ENCODE measurements at regions not wholly inside any gene's neighbourhood (a gene's known extent, or its start where the extent isn't known, plus 50 kb on each side); places are given as distances from the start of the nearest gene placed in this dataset.
"Not testable (repeated sequence)": the region's sequence is repeated elsewhere in the genome, so short reads cannot be mapped to it uniquely, and the experiment has no call there.

DNA sequence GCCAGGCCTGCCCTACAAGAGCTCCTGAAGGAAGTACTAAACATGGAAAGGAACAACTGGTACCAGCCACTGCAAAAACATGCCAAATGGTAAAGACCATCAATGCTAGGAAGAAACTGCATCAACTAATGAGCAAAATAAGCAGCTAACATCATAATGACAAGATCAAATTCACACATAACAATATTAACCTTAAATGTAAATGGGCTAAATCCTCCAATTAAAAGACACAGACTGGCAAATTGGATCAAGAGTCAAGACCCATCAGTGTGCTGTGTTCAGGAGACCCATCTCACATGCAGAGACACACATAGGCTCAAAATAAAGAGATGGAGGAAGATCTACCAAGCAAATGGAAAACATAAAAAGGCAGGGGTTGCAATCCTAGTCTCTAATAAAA, 119.0 kb upstream of the CARMIL1 start:
- not testable (repeated sequence) for DNase-seq (ENCODE audit: low read depth)

DNA sequence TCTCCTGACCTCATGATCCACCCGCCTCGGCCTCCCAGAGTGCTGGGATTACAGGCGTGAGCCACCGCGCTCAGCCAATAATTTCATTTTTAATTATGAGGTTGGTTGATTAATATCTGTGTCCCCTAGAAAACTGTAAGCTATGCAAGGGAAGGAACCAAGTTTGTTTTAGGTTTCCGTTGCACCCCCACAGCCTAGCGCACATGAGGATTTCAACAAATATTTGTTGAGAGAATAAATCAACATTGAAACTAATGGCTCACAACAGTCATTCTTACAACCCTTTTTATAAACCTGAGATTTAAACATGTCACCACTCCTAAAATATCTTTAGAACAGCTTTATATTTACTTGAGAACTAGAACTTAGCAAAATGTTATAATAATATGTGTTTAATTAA, 114.0 kb upstream of the CARMIL1 start:
- DNase-seq (ENCODE audit: low read depth), result no peak

DNA sequence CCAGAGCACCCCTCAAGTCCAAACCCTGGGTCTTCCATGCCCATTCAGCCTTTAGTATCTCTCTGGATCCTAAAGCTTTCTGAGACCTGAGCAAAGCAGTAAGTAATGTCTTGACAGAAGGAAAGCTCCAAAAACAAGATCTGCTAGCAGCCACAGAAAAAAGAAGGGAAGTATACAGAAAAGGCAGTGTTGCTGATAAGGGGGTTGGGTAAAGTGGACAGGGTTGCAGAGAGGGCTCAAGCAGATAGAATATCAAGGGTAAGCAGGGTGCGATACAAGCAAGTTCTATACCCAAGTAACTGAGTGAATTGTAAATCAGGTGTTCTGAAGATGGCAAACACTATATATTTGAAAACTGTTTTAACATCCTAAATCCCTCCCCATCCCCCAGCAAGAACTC, 113.4 kb upstream of the CARMIL1 start:
- no peak for DNase-seq (ENCODE audit: low read depth)

DNA sequence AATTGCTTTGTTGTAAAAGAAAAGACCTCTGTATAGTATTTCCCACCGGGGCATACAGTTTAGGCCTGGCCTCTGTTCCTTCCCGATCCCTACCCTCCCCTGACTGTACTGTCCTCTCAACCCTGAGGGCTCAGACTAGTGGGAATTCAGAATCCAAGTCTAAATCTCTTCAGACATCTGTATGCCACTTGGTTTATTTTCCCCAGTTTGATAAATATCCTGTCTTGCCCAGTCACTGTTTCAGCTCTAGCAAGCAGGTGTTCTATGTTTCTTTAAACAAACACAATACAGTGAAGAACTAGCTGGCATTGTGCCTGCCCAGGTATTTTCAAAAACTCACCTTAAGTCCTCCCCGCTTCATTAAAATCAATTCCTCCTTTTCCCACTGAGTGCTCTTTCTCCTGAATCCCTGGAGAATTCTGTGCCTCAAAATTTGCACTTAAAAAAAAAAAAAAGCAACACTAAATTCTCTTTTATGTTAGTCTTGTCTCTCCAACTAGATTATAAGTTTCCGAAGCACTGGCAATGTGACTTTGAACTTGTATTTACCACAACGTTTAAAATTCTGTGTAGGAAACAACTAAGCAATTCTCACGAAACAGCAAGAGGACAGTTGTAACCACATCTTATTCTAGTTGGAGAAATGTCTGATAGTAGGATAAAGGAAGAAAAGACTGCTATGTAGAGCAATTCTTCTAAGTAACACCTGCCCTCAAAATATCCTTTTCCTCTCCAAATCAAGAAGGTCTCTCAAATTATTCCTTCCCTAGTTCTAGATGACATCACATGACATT, 112.0 kb upstream of the CARMIL1 start:
- DNase-seq (ENCODE audit: low read depth), result no peak

DNA sequence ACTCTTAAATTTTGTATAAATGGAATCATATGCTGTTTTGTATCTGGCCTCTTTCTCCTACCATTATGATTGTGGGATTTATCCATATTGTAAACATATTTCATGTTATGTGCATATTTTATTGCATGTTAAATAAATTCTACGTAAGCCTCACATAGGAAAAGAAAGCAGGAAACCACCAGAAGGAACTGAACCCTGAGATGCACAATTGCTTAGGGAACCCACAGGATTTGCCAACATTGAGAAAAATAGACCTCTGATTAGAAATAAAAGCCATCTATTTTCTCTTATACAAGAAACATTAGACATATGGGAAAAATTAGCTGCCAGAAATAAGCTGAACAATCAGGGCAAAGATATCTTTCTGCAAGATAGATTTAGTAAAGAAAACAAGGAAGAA, 111.2 kb upstream of the CARMIL1 start:
- DNase-seq (ENCODE audit: low read depth), result no peak

DNA sequence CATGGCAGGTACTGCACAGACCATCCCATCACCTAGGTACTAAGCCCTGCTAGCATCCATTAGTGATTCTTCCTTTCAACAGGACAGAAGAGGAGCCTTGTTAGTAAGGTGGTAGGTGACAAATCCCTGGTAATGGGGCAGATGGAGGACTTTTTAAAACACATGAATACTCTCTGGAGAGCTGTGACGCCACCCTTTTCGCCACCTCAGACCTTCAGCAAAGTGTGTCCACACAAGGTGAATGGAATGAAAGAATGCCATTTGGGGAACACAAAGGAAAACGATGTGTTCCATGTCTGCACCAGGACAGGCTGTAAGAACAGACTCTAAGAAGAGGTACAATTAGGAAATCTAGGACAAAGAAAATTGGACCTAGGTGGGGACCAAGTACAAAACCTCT, 110.5 kb upstream of the CARMIL1 start:
- no peak for DNase-seq (ENCODE audit: low read depth)

DNA sequence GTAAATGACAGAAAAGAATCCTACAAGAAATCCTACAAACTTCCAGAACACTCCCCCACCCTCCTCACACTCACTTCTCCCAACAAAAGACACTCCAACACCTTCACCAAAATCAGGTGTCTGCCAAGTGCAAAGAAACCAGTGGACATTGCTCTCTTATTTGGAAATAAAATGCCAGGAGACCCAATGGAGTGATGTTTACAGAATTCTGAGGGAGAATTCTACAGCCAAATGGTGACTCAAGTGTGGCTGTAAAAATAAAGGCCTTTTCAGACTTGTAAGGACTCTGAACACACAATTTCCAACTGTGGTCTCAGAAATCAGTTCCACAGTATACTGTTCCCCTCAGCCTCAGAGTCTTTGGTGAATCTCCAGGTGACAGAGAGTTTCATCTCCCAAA, 109.6 kb upstream of the CARMIL1 start:
- DNase-seq (ENCODE audit: low read depth), result no peak

DNA sequence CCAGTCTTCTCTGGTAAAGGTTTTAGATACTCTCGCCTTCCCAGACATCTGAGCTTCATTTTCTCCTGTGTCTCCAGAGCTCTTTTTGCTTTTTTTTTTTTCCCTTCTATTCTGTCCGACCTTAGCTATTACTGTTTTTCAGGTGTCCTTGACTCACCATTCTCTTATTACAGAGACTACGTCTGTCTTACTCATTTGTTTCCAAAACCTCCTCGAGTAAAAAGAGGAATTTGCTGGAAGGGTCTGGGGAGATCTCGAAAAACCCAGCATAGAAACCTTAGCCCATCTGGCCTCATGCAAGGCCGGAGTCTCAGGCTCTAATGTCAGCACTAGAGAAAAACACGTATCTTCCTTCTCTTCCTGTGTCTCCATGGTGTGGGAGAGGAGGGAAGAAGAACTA, 109.2 kb upstream of the CARMIL1 start:
- DNase-seq (ENCODE audit: low read depth), result no peak

DNA sequence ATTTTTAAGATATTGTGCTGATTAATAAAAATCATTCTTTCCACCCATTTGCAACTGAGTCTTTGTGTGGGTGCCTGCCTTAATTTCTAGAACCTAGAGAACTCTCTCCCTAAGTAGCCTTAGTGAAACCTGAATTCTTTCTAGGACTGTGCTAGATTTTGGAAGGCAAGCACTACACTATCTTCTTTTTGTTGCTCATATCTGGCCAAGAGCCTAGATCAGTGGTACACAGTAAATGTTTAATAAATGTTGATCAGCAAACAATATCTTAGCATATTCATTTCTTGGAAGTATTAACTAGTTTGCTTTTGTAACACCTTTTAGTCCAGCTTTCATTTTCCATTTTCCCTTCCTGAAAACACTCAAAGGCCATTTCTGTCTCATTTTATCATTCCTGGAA, 108.5 kb upstream of the CARMIL1 start:
- no peak for DNase-seq (ENCODE audit: low read depth)

DNA sequence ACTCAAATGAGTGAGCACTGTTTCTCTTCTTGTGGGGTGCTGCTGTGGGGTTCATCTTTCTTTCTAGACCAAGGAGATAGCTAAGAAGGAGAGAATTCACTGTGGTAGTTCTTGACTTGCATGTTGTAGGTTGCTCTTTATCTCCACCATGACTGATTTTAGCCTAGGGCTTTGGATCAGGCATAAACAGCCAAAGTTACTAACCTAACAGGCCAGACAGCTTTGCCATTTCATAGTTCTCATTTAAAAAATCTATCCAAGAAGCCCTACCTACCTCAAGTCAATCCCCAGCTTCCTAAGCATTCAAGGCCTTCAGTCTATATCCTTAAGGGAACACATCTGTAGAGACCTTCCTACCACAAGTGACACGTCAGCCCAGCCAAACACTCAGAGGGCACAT, 107.9 kb upstream of the CARMIL1 start:
- no peak for DNase-seq (ENCODE audit: low read depth)

DNA sequence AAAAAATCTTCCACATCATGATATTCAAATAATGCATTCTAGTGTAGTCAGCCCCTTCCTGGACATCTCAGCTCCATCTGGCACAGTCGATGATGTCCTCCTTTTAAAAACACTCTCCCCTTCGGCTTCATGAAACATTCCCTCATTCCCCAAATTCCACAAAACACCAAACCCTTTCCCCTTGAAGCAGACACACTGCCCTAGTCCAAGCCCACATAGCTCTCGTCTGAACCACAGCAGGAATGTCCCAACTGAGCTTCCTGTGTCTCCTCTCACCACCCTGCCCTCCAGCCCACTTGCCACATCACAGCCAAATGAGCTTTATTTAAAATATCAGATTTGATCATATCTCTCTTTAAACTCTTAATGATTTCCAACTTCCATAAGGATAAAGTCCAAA, 106.4 kb upstream of the CARMIL1 start:
- no peak for DNase-seq (ENCODE audit: low read depth)

DNA sequence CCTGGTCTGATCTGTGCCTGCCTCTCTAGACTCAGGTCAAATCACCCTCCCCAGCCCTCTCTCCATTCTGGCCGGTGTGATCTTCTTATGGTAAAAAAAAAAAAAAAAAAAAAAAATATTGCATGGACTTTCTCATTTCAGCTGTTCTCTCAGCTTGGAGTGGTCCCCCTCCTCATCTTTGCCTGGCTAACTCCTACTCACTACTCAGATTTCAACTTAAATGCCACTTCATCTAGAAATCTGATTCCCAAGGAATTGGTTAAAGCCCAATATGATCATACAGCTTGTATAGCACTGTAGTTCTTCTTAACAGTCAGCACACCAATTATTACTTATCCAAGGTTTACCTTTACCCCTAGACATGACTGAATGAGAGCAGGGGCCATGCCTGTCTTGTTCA, 105.9 kb upstream of the CARMIL1 start:
- DNase-seq (ENCODE audit: low read depth), result no peak

DNA sequence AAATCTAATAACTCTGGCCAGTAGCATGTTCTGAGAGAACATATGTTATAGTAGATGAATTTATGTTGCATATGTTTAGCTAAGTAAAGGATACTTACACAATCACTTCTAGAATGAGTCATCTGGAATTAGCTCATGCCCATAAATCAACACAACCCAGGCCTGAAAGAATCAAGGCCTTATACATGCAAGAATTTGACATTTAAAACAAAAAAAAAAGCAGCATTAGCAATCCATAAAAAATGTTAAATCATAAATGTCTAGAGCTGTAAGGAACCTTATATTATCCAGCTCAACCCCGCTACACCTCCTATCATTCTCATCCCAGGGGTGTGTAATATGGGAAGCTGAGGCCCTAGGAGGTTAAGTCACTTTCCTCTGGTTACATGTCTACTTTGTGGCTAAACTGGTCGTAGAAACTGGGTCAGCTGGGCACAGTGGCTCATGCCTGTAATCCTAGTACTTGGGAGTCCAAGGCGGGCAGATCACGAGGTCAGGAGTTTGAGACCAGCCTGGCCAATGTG, 105.2 kb upstream of the CARMIL1 start:
- DNase-seq (ENCODE audit: low read depth), result no peak

DNA sequence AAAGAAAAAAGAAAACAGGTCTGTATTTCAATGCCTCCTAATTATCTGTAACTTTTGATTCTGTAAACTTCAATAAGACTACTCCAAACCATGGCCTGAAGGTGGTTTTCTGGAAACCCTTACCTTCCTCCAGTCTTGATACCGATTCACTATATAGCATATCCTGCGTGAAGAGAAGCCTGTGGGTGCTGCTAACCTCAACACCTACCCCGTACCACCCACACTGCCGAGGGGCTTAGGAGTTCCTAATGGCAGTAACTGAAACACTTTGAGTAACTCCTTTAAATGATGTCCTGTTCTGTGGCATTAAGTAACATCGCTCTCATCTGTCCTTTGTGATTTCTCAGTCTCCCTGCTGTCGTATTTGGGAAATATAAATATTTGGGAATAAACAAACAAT, 104.5 kb upstream of the CARMIL1 start:
- DNase-seq (ENCODE audit: low read depth), result no peak

DNA sequence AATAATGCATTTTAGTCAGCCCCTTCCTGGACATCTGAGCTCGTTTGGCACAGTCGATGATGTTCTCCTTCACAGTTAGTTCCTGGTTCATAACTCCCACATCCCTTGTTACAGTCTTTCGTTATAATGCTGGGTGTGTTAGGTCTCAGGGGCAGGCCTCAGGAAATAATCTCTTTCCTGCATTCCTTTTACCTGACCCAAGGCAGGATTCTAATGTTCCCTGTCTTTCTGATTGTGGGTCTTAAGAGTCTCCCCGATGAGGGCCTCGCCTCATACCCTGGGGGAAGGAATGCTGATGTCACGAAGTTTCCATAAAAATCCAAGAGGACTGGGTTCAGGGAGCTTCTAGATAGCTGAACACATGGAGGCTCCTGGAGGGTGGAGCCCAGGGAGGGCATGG, 104.0 kb upstream of the CARMIL1 start:
- no peak for DNase-seq (ENCODE audit: low read depth)

DNA sequence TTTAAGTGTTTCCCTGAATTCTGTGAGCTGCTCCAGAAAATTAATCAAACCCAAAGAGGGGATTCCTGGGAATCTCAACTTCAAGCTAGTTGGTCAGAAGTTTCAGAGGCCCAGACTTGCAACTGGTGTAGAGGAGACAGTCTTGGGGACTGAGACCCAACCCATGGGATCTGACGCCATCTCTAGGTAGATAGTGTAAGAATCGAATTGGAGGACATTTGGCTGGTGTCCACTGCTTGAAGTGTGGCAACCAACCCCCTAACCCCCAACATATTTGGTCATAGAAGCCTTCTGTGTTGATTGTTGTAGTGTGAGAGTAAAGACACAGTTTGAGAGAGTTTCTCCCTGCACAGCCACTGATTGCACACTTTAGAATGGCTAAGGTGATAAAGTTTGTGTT, 103.5 kb upstream of the CARMIL1 start:
- DNase-seq (ENCODE audit: low read depth), result no peak

DNA sequence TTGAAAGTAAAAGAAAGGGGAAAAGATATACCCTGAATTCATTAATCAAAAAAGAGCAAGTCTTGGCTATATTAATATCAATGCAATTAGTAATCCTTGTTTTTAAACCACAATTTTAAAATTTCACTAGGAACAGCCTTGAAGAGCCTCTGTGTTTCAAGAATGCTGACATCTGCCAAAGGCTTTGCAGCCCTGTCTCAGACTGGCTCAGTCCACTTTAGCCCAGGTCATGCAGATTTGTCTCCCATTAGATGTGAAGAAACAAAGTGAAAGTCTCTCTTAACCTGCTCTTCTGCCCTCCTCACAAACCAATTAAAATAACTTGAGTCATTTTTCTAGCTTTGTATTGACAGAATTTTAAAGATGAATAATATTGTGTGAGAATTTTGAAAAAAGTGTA, 102.7 kb upstream of the CARMIL1 start:
- no peak for DNase-seq (ENCODE audit: low read depth)

DNA sequence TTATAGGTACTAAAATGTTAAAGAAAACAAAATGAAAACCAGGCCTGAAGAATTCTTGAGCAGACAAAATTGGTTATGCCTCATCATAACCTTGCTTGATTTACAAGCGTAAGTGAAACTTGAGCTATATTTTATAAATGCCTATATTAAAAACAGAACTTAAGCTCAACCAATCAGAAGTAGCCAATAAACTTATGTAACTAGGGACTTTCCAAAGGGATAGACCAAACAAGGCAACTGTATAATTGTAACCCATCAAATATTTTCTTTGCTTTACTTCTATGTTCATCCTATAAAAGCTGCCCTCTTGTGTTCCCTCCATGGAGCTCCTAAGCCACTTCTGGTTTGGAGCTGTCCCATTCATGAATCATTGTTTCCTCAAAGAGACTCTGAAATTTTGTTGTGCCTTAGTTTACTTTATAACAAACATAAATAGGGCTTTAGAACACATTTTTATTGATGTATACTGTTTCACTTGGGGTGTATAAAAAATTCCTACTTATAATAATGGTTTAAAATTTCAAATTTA, 101.6 kb upstream of the CARMIL1 start:
- no peak for DNase-seq (ENCODE audit: low read depth)

DNA sequence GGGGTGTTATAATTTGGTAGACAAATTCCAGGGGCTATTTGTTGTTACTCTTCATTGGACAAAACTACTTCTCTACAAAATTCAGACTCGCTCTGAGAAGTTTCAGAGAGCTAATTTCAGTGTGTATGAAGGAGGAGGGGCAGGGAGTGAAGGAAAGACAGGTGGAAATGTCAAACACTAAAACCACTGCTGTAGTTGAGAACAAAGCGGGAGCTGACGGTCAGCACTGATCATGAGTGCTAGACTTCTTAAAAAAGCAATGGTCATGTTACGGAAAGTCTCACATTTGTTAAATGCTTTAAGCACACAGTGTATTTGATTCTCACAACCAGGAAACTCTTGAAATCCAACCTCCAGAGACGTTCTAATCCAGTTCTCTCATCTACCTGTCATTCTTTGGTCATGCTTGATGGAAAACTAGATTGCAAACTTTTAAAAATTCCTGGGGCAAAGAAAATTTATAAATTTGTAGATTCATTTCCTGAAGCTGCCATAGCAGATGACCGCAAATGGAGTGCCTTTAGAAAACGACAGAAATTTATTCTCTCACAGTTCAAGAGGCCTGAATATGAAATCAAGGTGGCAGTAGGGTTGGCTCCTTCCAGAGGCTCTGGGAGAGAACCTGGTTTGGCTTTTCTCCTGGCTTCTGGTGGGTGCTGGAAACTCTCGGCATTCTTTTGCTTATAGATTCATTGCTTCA, 100.7 kb upstream of the CARMIL1 start:
- DNase-seq (ENCODE audit: low read depth), result no peak

DNA sequence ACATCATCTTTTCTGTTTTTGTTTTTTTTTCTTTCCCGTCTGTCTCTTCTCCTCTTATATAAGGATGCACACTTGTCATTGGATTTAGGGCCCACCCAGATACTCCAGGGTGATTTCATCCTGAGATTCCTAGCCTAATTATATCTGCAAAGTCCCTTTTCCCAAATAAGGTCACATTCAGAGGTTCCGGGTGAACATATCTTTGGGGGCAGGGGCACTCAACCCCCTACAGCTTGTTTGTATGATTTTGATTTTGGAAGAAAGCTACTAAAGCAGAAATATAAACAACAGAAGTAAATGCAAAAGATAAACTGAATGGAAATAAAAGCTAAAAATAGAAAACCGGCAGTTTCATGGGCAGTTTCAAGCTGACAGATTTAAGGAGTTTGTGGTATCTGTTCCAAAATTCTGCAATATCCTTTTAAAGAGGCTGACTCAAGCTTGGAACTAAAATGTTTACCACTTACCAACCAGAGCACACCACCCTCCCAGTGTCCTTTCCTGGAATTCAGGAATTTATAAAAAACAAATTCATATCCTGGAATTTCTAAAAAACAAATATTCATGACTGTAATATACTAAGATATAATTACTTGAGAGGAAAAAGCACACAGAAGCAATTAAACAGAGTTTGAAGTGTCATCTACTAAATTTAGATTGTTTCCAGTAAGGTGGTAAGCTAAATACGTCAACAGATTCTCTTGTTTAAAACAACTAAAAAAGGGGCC, 100.0 kb upstream of the CARMIL1 start:
- no peak for DNase-seq (ENCODE audit: low read depth)

DNA sequence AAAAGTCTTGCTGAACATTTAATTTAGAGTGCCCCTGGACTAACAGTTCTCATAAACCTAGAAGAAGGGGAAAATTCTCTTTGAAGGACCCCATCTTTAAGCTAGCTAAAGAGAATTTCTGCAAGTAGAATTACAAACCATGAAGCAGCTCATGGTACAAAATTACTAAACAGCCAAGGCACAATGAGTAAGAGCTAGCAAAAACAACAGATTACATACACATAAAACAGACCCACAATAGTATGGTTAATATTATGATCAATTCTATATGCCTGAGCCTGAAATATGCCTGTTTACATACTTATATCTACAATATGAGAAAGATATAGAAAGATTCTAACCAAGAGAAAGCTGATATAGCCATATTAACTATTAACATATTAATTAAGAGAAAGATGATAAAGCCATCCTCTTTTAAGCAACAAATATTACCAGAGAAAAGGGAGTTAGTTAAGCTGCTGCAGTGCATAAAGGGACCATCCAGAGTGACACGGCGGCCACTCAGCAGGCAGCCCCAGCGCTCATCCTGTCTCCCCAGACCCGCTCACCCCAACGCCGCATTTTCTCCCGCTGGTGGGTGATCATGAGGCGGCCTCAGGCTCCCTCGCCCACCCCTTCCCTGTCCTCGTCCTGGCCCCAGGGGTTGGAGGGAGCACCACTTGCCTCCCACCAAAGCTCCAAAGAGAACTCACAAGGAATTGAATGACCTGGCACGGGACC, 98.4 kb upstream of the CARMIL1 start:
- no peak for DNase-seq (ENCODE audit: low read depth)

DNA sequence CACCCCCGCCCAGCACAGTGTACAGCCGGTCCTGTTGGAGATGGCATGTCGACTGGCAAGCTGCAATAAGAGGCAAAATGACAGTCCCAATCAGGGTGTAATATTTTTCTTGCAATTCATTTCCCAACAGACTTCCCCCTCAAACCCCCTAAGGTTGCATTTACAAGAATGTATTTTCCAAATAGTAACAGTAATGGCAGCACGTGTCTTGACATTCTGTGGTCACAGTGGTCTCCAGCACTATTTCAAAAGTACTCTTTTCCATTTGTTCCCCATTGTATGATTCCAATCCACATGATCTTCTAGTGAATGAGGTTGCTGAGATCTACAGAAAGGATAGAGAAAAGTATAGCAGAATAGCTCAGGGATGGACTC, 97.8 kb upstream of the CARMIL1 start:
- no peak for DNase-seq (ENCODE audit: low read depth)
